IMR-90 (cell line): ENCODE measurements at regions not wholly inside any gene's neighbourhood (a gene's known extent, or its start where the extent isn't known, plus 50 kb on each side); places are given as distances from the start of the nearest gene placed in this dataset.

Experiments used
- ATAC-seq: fragments of 200-7000 bp; cut with Tn5 transposase; 2 replicates; pipeline ENCODE4 v1.9.1; 2020; ENCODE audit warnings: low read depth, mild to moderate bottlenecking, moderate library complexity
- BruUV-seq: library from RNA; stranded (reverse); fragments of 400-500 nt; replicated peaks from 2 replicates; lab custom pipeline; 2021; lab: Mats Ljungman, UMichigan
- CTCF ChIA-PET: fragments of 300-600 bp; formaldehyde crosslinking; extraction: SDS; loops from one replicate; lab custom pipeline; 2021; ENCODE audit warnings: antibody characterized with exemption; lab: Yijun Ruan, JAX
- POLR2A ChIA-PET: fragments of 300-600 bp; sonication (Branson Sonifier 250); formaldehyde crosslinking; loops from one replicate; lab custom pipeline; 2022; ENCODE audit warnings: antibody characterized with exemption; ENCODE audit not compliant: unreplicated experiment; lab: Charles Lee
- DNase-seq: peaks from one replicate; pipeline ENCODE4 v3.0.0; 2013
- H2AFZ ChIP-seq: replicated peaks from 2 replicates; pipeline ENCODE3; 2013; ENCODE audit warnings: low read length, mild to moderate bottlenecking; ENCODE audit not compliant: poor library complexity
- H2AK5ac ChIP-seq: 2 replicates; pipeline ENCODE4 v1.6.1; 2013; ENCODE audit warnings: low read depth, low read length, inconsistent platforms
- H2AK9ac ChIP-seq: replicated peaks from 2 replicates; pipeline ENCODE3; 2013; ENCODE audit warnings: mild to moderate bottlenecking, low read depth, low read length, moderate library complexity; ENCODE audit not compliant: poor library complexity
- H2BK120ac ChIP-seq: 2 replicates; pipeline ENCODE4 v1.6.1; 2013; ENCODE audit warnings: low read depth, low read length, inconsistent platforms
- H2BK15ac ChIP-seq: 3 replicates; pipeline ENCODE4 v1.6.1; 2013; ENCODE audit warnings: low read depth, low read length, inconsistent platforms
- H2BK20ac ChIP-seq: 2 replicates; pipeline ENCODE4 v1.6.1; 2013; ENCODE audit warnings: low read depth, mild to moderate bottlenecking, inconsistent platforms, low read length, moderate library complexity
- H2BK5ac ChIP-seq: 2 replicates; pipeline ENCODE4 v1.6.1; 2013; ENCODE audit warnings: mild to moderate bottlenecking, low read depth, low read length, inconsistent platforms; ENCODE audit not compliant: poor library complexity, severe bottlenecking
- H3K14ac ChIP-seq: replicated peaks from 2 replicates; pipeline ENCODE4 v1.6.1; 2013; ENCODE audit warnings: low read depth, low read length, inconsistent platforms
- H3K18ac ChIP-seq: 2 replicates; pipeline ENCODE4 v1.6.1; 2013; ENCODE audit warnings: low read depth, low read length, control low read depth
- H3K23ac ChIP-seq: 2 replicates; pipeline ENCODE4 v1.6.1; 2013; ENCODE audit warnings: low read depth, low read length, inconsistent platforms
- H3K27ac ChIP-seq: 2 replicates; pipeline ENCODE4 v1.5.1; 2013; ENCODE audit warnings: mild to moderate bottlenecking, control low read depth, low read length; ENCODE audit not compliant: insufficient read depth
- H3K27me3 ChIP-seq: 2 replicates; pipeline ENCODE4 v1.6.1; 2013; ENCODE audit warnings: low read length; ENCODE audit not compliant: control insufficient read depth, insufficient read depth
- H3K36me3 ChIP-seq: 2 replicates; pipeline ENCODE4 v1.6.1; 2013; ENCODE audit warnings: low read length, mixed read lengths; ENCODE audit not compliant: control insufficient read depth, insufficient read depth
- H3K4ac ChIP-seq: 2 replicates; pipeline ENCODE4 v1.6.1; 2013; ENCODE audit warnings: low read depth, low read length, inconsistent platforms
- H3K4me1 ChIP-seq: 2 replicates; pipeline ENCODE4 v1.6.1; 2013; ENCODE audit warnings: low read length, mixed read lengths; ENCODE audit not compliant: control insufficient read depth, insufficient read depth
- H3K4me2 ChIP-seq: 2 replicates; pipeline ENCODE4 v1.6.1; 2013; ENCODE audit warnings: low read depth, mild to moderate bottlenecking, control low read depth, low read length, moderate library complexity
- H3K4me3 ChIP-seq: 2 replicates; pipeline ENCODE4 v1.5.1; 2013; ENCODE audit warnings: low read depth, mild to moderate bottlenecking, control low read depth, low read length, moderate library complexity; ENCODE audit not compliant: insufficient read depth
- H3K56ac ChIP-seq: 2 replicates; pipeline ENCODE4 v1.6.1; 2013; ENCODE audit warnings: low read length, inconsistent platforms; ENCODE audit not compliant: insufficient read depth; ENCODE audit errors: extremely low read depth
- H3K79me1 ChIP-seq, 2 experiments: 2 replicates each; pipeline ENCODE4 v1.6.1; 2013; ENCODE audit warnings: low read length in 2 of 2, inconsistent platforms in 1 of 2, low read depth in 1 of 2
- H3K9ac ChIP-seq: 2 replicates; pipeline ENCODE4 v1.6.1; 2013; ENCODE audit warnings: low read depth, low read length, control low read depth
- H3K9me1 ChIP-seq: 2 replicates; pipeline ENCODE4 v1.6.1; 2013; ENCODE audit warnings: low read length, inconsistent platforms; ENCODE audit not compliant: insufficient read depth
- H3K9me3 ChIP-seq: 2 replicates; pipeline ENCODE4 v1.6.1; 2013; ENCODE audit warnings: low read length; ENCODE audit not compliant: control insufficient read depth, insufficient read depth
- H4K20me1 ChIP-seq: 2 replicates; pipeline ENCODE4 v1.6.1; 2013; ENCODE audit warnings: low read length, inconsistent platforms; ENCODE audit not compliant: insufficient read depth
- H4K5ac ChIP-seq: 2 replicates; pipeline ENCODE4 v1.6.1; 2013; ENCODE audit warnings: mild to moderate bottlenecking, low read depth, low read length, control low read depth
- H4K8ac ChIP-seq, 2 experiments: 2 replicates each; pipeline ENCODE4 v1.6.1; 2013; ENCODE audit warnings: low read depth in 2 of 2, low read length in 2 of 2, control low read depth in 1 of 2, inconsistent platforms in 1 of 2
- H4K91ac ChIP-seq: 2 replicates; pipeline ENCODE4 v1.6.1; 2013; ENCODE audit warnings: low read depth, low read length, inconsistent platforms; ENCODE audit not compliant: insufficient read depth
- BHLHE40 ChIP-seq: fragments of 150-350 bp; IDR thresholded peaks from 2 replicates; pipeline ENCODE4 v1.6.1; 2016; ENCODE audit warnings: mild to moderate bottlenecking, low read depth, low read length
- CEBPB ChIP-seq: IDR thresholded peaks from 2 replicates; pipeline ENCODE4 v1.6.1; 2012; ENCODE audit warnings: low read depth, low read length, improper control_type of control experiment
- CHD1 ChIP-seq: IDR thresholded peaks from 2 replicates; pipeline ENCODE4 v1.6.1; 2012; ENCODE audit warnings: low read depth, low read length, improper control_type of control experiment
- CTCF ChIP-seq: conservative IDR thresholded peaks from 2 replicates; pipeline ENCODE4 v1.5.1; 2012; ENCODE audit warnings: mild to moderate bottlenecking, low read depth, low read length, improper control_type of control experiment
- FOS ChIP-seq: fragments of 150-350 bp; IDR thresholded peaks from 2 replicates; pipeline ENCODE4 v1.6.1; 2016; ENCODE audit warnings: low read depth, low read length
- MAFK ChIP-seq: IDR thresholded peaks from 2 replicates; pipeline ENCODE4 v1.6.1; 2012; ENCODE audit warnings: low read depth, low read length, improper control_type of control experiment
- MAZ ChIP-seq: IDR thresholded peaks from 2 replicates; pipeline ENCODE4 v1.6.1; 2012; ENCODE audit warnings: low read depth, mild to moderate bottlenecking, low read length, improper control_type of control experiment, moderate library complexity, borderline replicate concordance
- MXI1 ChIP-seq: IDR thresholded peaks from 2 replicates; pipeline ENCODE4 v1.6.1; 2012; ENCODE audit warnings: low read depth, mild to moderate bottlenecking, low read length, moderate library complexity, borderline replicate concordance
- NFE2L2 ChIP-seq: fragments of 150-350 bp; IDR thresholded peaks from 2 replicates; pipeline ENCODE4 v1.6.1; 2016; ENCODE audit warnings: low read depth, mild to moderate bottlenecking, low read length
- POLR2A ChIP-seq: IDR thresholded peaks from 2 replicates; pipeline ENCODE4 v1.6.1; 2012; ENCODE audit warnings: mild to moderate bottlenecking, low read depth, low read length
- RAD21 ChIP-seq: IDR thresholded peaks from 2 replicates; pipeline ENCODE4 v1.6.1; 2012; ENCODE audit warnings: low read length, improper control_type of control experiment
- RCOR1 ChIP-seq: IDR thresholded peaks from 2 replicates; pipeline ENCODE4 v1.6.1; 2012; ENCODE audit warnings: mild to moderate bottlenecking, low read length, improper control_type of control experiment; ENCODE audit not compliant: insufficient replicate concordance
- RFX5 ChIP-seq: IDR thresholded peaks from 2 replicates; pipeline ENCODE4 v1.8.0; 2012; ENCODE audit warnings: low read depth, mild to moderate bottlenecking, low read length, moderate library complexity
- SMC3 ChIP-seq: fragments of 150-350 bp; IDR thresholded peaks from 2 replicates; pipeline ENCODE4 v1.6.1; 2016; ENCODE audit warnings: low read depth, mild to moderate bottlenecking, antibody characterized with exemption, low read length, moderate library complexity
- USF2 ChIP-seq: fragments of 150-350 bp; IDR thresholded peaks from 2 replicates; pipeline ENCODE4 v1.6.1; 2017; ENCODE audit warnings: mild to moderate bottlenecking, antibody characterized with exemption, low read length, low read depth
- WGBS, 2 experiments: methylation state at CpG; one replicate each; pipeline versions ENCODE4 v1.1.5 to v1.1.7; 2013; ENCODE audit warnings: missing lambda C conversion rate in 2 of 2; ENCODE audit not compliant: insufficient read length in 1 of 2; ENCODE audit errors: extremely low coverage in 2 of 2; 5-methylcytosine and 5-hydroxymethylcytosine counted together
- dilution Hi-C: fragments of 300-500 bp; cut with HindIII; formaldehyde crosslinking; loops from one replicate; pipeline ENCODE4 v1.14.3; 2018; ENCODE audit warnings: low sequenced_read_pairs; ENCODE audit not compliant: unreplicated experiment
- in situ Hi-C: fragments of 300-500 bp; cut with MboI; formaldehyde crosslinking; loops from 3 replicates; pipeline ENCODE4 v1.14.3; 2019; ENCODE audit warnings: low sequenced_read_pairs, inconsistent platforms, mixed read lengths
- intact Hi-C: fragments of 100-400 bp; cut with micrococcal nuclease; formaldehyde crosslinking; loops from 2 replicates; pipeline ENCODE4 v1.10.0; 2022
- TF ChIP-seq, protein P1 (sequence below): fragments of 150-350 bp; IDR thresholded peaks from 2 replicates; pipeline ENCODE4 v1.6.1; 2016; ENCODE audit warnings: low read depth, mild to moderate bottlenecking, low read length, moderate library complexity, borderline replicate concordance

DNA sequence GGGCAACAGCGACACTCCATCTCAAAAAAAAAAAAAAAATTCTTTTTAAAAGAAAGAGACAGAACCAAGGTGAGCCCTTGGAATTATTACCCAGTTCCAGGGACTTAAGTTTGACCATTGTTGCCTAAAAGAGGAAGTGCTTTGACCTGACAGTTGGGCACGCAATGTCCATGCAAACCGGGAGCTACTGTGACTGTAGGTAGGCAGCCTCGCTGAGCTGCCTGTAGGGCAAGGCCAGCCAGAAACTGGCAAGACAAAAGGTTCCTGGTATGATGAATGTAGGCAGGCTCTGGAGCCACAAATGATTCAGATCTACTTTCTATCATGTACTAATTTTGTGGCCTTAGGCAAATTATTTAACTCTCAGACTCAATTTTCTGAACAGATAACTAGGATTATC lies 334.8 kb upstream of the ZNF462 start:
- BruUV-seq = no TSS peak
- Histone ChIP-seq H3K4me3 (no peak overlapping the region), H3K14ac (no peak overlapping the region), H2AFZ (no peak overlapping the region), H3K18ac (no peak overlapping the region), H3K27me3 (no peaks in the 10 kb centered on the region), H2AK9ac (no peak overlapping the region), H2BK15ac (no peak overlapping the region), H3K36me3 (no peaks in the 10 kb centered on the region), H3K4me2 (no peak overlapping the region), H2BK120ac (no peak overlapping the region), H3K4ac (no peak overlapping the region), H3K4me1 (no peaks in the 10 kb centered on the region), H4K8ac (no peak overlapping the region), H4K5ac (no peak overlapping the region), H3K27ac (no peak overlapping the region), H2BK20ac (no peak overlapping the region), H4K91ac (no peak overlapping the region), H4K20me1 (no peaks in the 10 kb centered on the region), H2BK5ac (no peak overlapping the region), H3K79me1 (no peaks in the 10 kb centered on the region), H3K9ac (no peak overlapping the region), H3K9me1 (no peaks in the 10 kb centered on the region), H3K23ac (no peak overlapping the region), H2AK5ac (no peak overlapping the region), H3K56ac (no peak overlapping the region), H3K9me3 (peaks cover 2% of the 10 kb centered on the region; the same call in 1 of the 2 replicates)
- intact Hi-C loops (no loop called here), dilution Hi-C loops (no loop called here), in situ Hi-C loops (no loop called here)
- DNase-seq (no peak), ATAC-seq (no peak)
- ChIA-PET CTCF (no interaction called here), POLR2A (no interaction called here)
- TF ChIP-seq RFX5 = no peak
- no peak for TF ChIP-seq CTCF
- TF ChIP-seq USF2 = no peak
- no peak for TF ChIP-seq CHD1
- TF ChIP-seq NFE2L2 = no peak
- no peak for TF ChIP-seq MAZ
- TF ChIP-seq SMC3 = no peak
- no peak for TF ChIP-seq RAD21
- no peak for TF ChIP-seq BHLHE40
- TF ChIP-seq CEBPB = no peak
- no peak for TF ChIP-seq MXI1
- TF ChIP-seq MAFK = no peak
- TF ChIP-seq RCOR1 = no peak
- TF ChIP-seq, protein P1, sequence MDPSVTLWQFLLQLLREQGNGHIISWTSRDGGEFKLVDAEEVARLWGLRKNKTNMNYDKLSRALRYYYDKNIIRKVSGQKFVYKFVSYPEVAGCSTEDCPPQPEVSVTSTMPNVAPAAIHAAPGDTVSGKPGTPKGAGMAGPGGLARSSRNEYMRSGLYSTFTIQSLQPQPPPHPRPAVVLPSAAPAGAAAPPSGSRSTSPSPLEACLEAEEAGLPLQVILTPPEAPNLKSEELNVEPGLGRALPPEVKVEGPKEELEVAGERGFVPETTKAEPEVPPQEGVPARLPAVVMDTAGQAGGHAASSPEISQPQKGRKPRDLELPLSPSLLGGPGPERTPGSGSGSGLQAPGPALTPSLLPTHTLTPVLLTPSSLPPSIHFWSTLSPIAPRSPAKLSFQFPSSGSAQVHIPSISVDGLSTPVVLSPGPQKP = no peak
- TF ChIP-seq FOS = no peak
- no peak for TF ChIP-seq POLR2A
- 100% methylated on average over 1 of the region's 4 CpGs; no CpG with 5 or more reads in 1 of the 2 experiments for WGBS, 2 experiments
